GM23338 (cell line): ENCODE measurements at regions not wholly inside any gene's neighbourhood (a gene's known extent, or its start where the extent isn't known, plus 50 kb on each side); places are given as distances from the start of the nearest gene placed in this dataset.

Experiments used
- CREB1 ChIP-seq: fragments of 250-450 bp; sonication (Bioruptor Pico); IDR thresholded peaks from 2 replicates; pipeline ENCODE4 v1.5.0; 2020; ENCODE audit warnings: low read depth, mild to moderate bottlenecking, moderate library complexity
- CTCF ChIP-seq, 2 experiments: fragments of 200-600 bp in 1 of 2; sonication (generic) in 1 of 2; conservative IDR thresholded peaks; 2 replicates each; pipeline versions ENCODE4 v1.5.1 to v1.6.1; 2016 to 2017; ENCODE audit warnings: antibody characterized with exemption in 2 of 2, low read depth in 2 of 2, mild to moderate bottlenecking in 2 of 2, moderate library complexity in 1 of 2
- EZH2 ChIP-seq: fragments of 200-600 bp; sonication (generic); IDR thresholded peaks from one replicate; pipeline ENCODE4 v1.8.0; 2017; ENCODE audit warnings: antibody characterized with exemption, mild to moderate bottlenecking, low read depth; ENCODE audit not compliant: unreplicated experiment
- POLR2AphosphoS5 ChIP-seq: IDR thresholded peaks from 2 replicates; pipeline ENCODE4 v1.6.1; 2016; ENCODE audit warnings: antibody characterized with exemption, low read depth
- REST ChIP-seq: IDR thresholded peaks from one replicate; pipeline ENCODE4 v1.6.1; 2018; ENCODE audit warnings: antibody characterized with exemption; ENCODE audit not compliant: unreplicated experiment

DNA sequence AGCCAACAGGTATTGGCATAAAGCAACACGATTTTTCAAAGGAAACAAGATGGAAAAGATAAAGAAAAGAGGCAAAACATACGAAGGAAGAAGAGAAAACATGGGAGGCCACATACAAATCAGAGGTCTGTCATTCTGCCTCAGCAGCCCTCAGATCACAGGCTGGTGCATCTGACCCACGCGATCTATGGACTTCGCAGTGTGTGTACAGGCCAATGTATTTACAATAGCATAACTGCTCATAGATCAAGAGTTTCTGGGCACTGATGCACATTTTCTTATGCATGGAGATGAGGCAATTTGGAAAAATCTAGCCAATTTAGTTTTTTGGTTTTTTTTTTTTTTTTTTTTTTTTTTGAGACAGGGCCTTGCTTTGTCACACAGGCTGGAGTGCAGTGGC lies 245.4 kb downstream of the DUSP6 start:
- no peak for TF ChIP-seq CTCF (conservative IDR thresholded peaks at IDR 0.05; ENCODE audit: low read depth in 2 of 2)
- no peak for TF ChIP-seq REST
- no peak for TF ChIP-seq EZH2
- no peak for TF ChIP-seq CREB1 (CRISPR knock-in tag)
- TF ChIP-seq POLR2AphosphoS5: no peak
